Tibial nerve (tissue), 4 donors: ENCODE measurements at regions not wholly inside any gene's neighbourhood (a gene's known extent, or its start where the extent isn't known, plus 50 kb on each side); places are given as distances from the start of the nearest gene placed in this dataset.

Experiments used
- EP300 ChIP-seq, 2 donors: sonication (generic); formaldehyde crosslinking; IDR thresholded peaks; one replicate each; pipeline ENCODE4 v1.6.1; 2017; ENCODE audit warnings: antibody characterized with exemption in 2 of 2, mild to moderate bottlenecking in 1 of 2
- TF ChIP-seq, protein P1 (sequence below), 5 experiments: fragments of 200-600 bp in 3 of 5; fragments of 450-650 bp in 2 of 5; sonication (generic) in 3 of 5; IDR thresholded peaks; one replicate each; pipeline ENCODE4 v1.5.1; 2016 to 2019; ENCODE audit warnings: antibody characterized with exemption in 5 of 5, mild to moderate bottlenecking in 3 of 5, moderate library complexity in 2 of 5

DNA sequence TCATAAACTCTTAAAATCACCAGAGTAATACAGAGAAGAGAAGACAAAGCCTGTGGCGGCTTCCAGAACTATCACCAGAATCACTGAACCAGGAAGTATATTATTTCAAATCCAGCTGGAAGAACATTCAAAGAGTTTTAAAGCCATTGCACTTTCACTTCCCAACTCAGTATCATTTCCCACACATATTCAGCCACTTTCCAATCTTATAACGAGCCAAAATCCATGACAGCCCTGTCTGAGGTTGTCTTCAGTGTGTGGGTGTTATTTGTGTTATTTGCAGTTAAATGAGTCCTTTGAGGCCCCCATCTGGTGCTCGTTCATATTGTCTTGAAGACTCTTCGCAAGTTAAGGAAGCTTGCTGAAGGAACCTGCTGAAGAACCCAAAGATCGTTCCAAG lies 559.9 kb downstream of the TSN start:
- TF ChIP-seq, protein P1, sequence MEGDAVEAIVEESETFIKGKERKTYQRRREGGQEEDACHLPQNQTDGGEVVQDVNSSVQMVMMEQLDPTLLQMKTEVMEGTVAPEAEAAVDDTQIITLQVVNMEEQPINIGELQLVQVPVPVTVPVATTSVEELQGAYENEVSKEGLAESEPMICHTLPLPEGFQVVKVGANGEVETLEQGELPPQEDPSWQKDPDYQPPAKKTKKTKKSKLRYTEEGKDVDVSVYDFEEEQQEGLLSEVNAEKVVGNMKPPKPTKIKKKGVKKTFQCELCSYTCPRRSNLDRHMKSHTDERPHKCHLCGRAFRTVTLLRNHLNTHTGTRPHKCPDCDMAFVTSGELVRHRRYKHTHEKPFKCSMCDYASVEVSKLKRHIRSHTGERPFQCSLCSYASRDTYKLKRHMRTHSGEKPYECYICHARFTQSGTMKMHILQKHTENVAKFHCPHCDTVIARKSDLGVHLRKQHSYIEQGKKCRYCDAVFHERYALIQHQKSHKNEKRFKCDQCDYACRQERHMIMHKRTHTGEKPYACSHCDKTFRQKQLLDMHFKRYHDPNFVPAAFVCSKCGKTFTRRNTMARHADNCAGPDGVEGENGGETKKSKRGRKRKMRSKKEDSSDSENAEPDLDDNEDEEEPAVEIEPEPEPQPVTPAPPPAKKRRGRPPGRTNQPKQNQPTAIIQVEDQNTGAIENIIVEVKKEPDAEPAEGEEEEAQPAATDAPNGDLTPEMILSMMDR (IDR thresholded peaks at IDR 0.05): no peak
- no peak for TF ChIP-seq EP300 (IDR thresholded peaks at IDR 0.05)
